Stimulated activated CD4-positive, alpha-beta T cell treated with anti-CD3 and anti-CD28 coated beads, Interleukin-1b, Interleukin-23, amount 100 ng/mL, for 4 hours (primary cell): ENCODE measurements at regions not wholly inside any gene's neighbourhood (a gene's known extent, or its start where the extent isn't known, plus 50 kb on each side); places are given as distances from the start of the nearest gene placed in this dataset.
"Not testable (repeated sequence)": the region's sequence is repeated elsewhere in the genome, so short reads cannot be mapped to it uniquely, and the experiment has no call there.

Source experiments
- DNase-seq, 2 donors: peaks; one replicate each; pipeline ENCODE4 v3.0.0-alpha.2; 2020; ENCODE audit warnings: low read depth in 2 of 2

GRCh38 chr1:235059221-235059620 lies 69.4 kb downstream of the TOMM20 start:
- no peak for DNase-seq

- DNase-seq, result no peak
Observed at GRCh38 chr1:235058695-235059094, 69.9 kb downstream of the TOMM20 start.

GRCh38 chr1:235057385-235058306 lies 71.0 kb downstream of the TOMM20 start:
- DNase-seq, result no peak

GRCh38 chr1:235056937-235057336 lies 71.7 kb downstream of the TOMM20 start:
- DNase-seq, result no peak

GRCh38 chr1:235054936-235055335 lies 73.7 kb downstream of the TOMM20 start:
- no peak for DNase-seq

GRCh38 chr1:235054466-235054865 lies 74.2 kb downstream of the TOMM20 start:
- DNase-seq, result no peak

GRCh38 chr1:235052067-235053008 lies 76.3 kb downstream of the TOMM20 start:
- no peak for DNase-seq

GRCh38 chr1:235051521-235051920 lies 77.1 kb downstream of the TOMM20 start:
- no peak for DNase-seq

GRCh38 chr1:235050911-235051360 lies 77.7 kb downstream of the TOMM20 start:
- no peak for DNase-seq

GRCh38 chr1:235049716-235050378 lies 78.8 kb downstream of the TOMM20 start:
- DNase-seq, result not testable (repeated sequence)

GRCh38 chr1:235049217-235049616 lies 79.4 kb downstream of the TOMM20 start:
- DNase-seq, result no peak

GRCh38 chr1:235047331-235047871 lies 81.2 kb downstream of the TOMM20 start:
- DNase-seq, result no peak

GRCh38 chr1:235045921-235046601 lies 82.6 kb downstream of the TOMM20 start:
- no peak for DNase-seq

GRCh38 chr1:235045034-235045690 lies 83.5 kb downstream of the TOMM20 start:
- DNase-seq, result no peak

GRCh38 chr1:235043234-235043633 lies 85.4 kb downstream of the TOMM20 start:
- DNase-seq, result no peak

- DNase-seq, result no peak
Observed at GRCh38 chr1:235038701-235039100, 89.9 kb downstream of the TOMM20 start.

- DNase-seq, result no peak
Observed at GRCh38 chr1:235035928-235036327, 92.7 kb downstream of the TOMM20 start.

GRCh38 chr1:235030919-235031596 lies 97.6 kb downstream of the TOMM20 start:
- DNase-seq, result no peak

- DNase-seq, result no peak
Observed at GRCh38 chr1:235027862-235028250, 100.8 kb downstream of the TOMM20 start.
